ENCODE measurements at regions not wholly inside any gene's neighbourhood (a gene's known extent, or its start where the extent isn't known, plus 50 kb on each side); places are given as distances from the start of the nearest gene placed in this dataset.

GRCh38 chr7:41590986-41591385 is 111.9 kb downstream of the INHBA start:
- Histone ChIP-seq H3K9me3 (ENCODE audit: control insufficient read depth, insufficient read depth, low read length) (no peaks in the 10 kb centered on the region), H3K4me1 (ENCODE audit: control insufficient read depth, insufficient read depth, low read length) (no peaks in the 10 kb centered on the region), H3K27ac (ENCODE audit: low read length) (no peak overlapping the region), H3K27me3 (ENCODE audit: control insufficient read depth, insufficient read depth, low read length) (no peaks in the 10 kb centered on the region), H3K4me3 (ENCODE audit: low read length) (no peak overlapping the region), H3K36me3 (ENCODE audit: control insufficient read depth, insufficient read depth, low read length) (no peaks in the 10 kb centered on the region)
- H3K4me1 Mint-ChIP-seq, result no peaks in the 10 kb centered on the region
- H3K36me3 Mint-ChIP-seq, result peaks cover 9% of the 10 kb centered on the region
- DNase-seq (no peak), ATAC-seq (no peak)
- peaks cover 6 to 12% of the 10 kb centered on the region in 2 donors for H3K9me3 Mint-ChIP-seq
- 20% methylated on average over 1 of the region's 1 CpG for WGBS (ENCODE audit: insufficient coverage)
- no peak overlapping the region for H3K4me3 Mint-ChIP-seq
- no peaks in the 10 kb centered on the region for H3K27me3 Mint-ChIP-seq (ENCODE audit: low read depth in 2 of 2)
- intact Hi-C loops (cut with micrococcal nuclease), result no loop called here
- no peak overlapping the region for H3K27ac Mint-ChIP-seq
- TF ChIP-seq, protein P1, sequence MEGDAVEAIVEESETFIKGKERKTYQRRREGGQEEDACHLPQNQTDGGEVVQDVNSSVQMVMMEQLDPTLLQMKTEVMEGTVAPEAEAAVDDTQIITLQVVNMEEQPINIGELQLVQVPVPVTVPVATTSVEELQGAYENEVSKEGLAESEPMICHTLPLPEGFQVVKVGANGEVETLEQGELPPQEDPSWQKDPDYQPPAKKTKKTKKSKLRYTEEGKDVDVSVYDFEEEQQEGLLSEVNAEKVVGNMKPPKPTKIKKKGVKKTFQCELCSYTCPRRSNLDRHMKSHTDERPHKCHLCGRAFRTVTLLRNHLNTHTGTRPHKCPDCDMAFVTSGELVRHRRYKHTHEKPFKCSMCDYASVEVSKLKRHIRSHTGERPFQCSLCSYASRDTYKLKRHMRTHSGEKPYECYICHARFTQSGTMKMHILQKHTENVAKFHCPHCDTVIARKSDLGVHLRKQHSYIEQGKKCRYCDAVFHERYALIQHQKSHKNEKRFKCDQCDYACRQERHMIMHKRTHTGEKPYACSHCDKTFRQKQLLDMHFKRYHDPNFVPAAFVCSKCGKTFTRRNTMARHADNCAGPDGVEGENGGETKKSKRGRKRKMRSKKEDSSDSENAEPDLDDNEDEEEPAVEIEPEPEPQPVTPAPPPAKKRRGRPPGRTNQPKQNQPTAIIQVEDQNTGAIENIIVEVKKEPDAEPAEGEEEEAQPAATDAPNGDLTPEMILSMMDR (IDR thresholded peaks at IDR 0.05), result no peak

DNA sequence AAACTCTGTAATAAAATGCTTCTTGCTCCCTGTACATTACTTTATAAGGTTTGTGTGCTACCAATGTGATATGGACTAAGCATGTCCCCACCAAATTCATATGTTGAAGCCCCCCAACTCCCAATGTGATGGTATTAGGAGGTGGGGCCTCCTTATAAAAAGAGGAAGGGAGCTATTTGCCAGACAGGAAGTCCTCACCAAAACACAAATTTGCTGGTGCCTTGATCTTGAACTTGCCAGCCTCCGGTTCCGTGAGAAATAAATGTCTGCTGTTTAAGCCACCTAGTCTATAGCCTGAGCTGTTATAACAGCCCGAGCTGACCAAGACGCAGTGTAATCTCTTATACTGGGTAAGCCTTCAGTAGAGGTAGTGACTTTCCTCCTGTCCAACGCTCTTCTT is 114.5 kb downstream of the INHBA start:
- Histone ChIP-seq H3K27ac (ENCODE audit: low read length) (no peak overlapping the region), H3K36me3 (ENCODE audit: control insufficient read depth, insufficient read depth, low read length) (no peaks in the 10 kb centered on the region), H3K9me3 (ENCODE audit: control insufficient read depth, insufficient read depth, low read length) (no peaks in the 10 kb centered on the region), H3K27me3 (ENCODE audit: control insufficient read depth, insufficient read depth, low read length) (no peaks in the 10 kb centered on the region), H3K4me3 (ENCODE audit: low read length) (no peak overlapping the region), H3K4me1 (ENCODE audit: control insufficient read depth, insufficient read depth, low read length) (no peaks in the 10 kb centered on the region)
- DNase-seq, result no peak
- no peak overlapping the region for H3K27ac Mint-ChIP-seq
- H3K36me3 Mint-ChIP-seq, result peaks cover 5% of the 10 kb centered on the region
- peaks cover 6 to 8% of the 10 kb centered on the region in 2 donors for H3K9me3 Mint-ChIP-seq
- no peak for ATAC-seq
- intact Hi-C loops (cut with micrococcal nuclease), result no loop called here
- no peaks in the 10 kb centered on the region for H3K4me1 Mint-ChIP-seq
- no peak overlapping the region for H3K4me3 Mint-ChIP-seq
- TF ChIP-seq, protein P1 (IDR thresholded peaks at IDR 0.05), result no peak
- no peaks in the 10 kb centered on the region for H3K27me3 Mint-ChIP-seq (ENCODE audit: low read depth in 2 of 2)
- WGBS (ENCODE audit: insufficient coverage), result 40% methylated on average over 4 of the region's 5 CpGs

GRCh38 chr7:41586931-41587640 is 115.8 kb downstream of the INHBA start:
- no peaks in the 10 kb centered on the region for H3K36me3 Mint-ChIP-seq
- Histone ChIP-seq H3K4me3 (ENCODE audit: low read length) (no peak overlapping the region), H3K9me3 (ENCODE audit: control insufficient read depth, insufficient read depth, low read length) (no peaks in the 10 kb centered on the region), H3K36me3 (ENCODE audit: control insufficient read depth, insufficient read depth, low read length) (no peaks in the 10 kb centered on the region), H3K27me3 (ENCODE audit: control insufficient read depth, insufficient read depth, low read length) (no peaks in the 10 kb centered on the region), H3K4me1 (ENCODE audit: control insufficient read depth, insufficient read depth, low read length) (no peaks in the 10 kb centered on the region), H3K27ac (ENCODE audit: low read length) (no peak overlapping the region)
- H3K27ac Mint-ChIP-seq, result no peak overlapping the region
- H3K9me3 Mint-ChIP-seq, result peaks cover 6 to 8% of the 10 kb centered on the region in 2 donors
- H3K4me3 Mint-ChIP-seq, result no peak overlapping the region
- DNase-seq (no peak), ATAC-seq (no peak)
- 6% methylated on average over 3 of the region's 3 CpGs for WGBS (ENCODE audit: insufficient coverage)
- TF ChIP-seq, protein P1 (IDR thresholded peaks at IDR 0.05), result no peak
- no peaks in the 10 kb centered on the region for H3K27me3 Mint-ChIP-seq (ENCODE audit: low read depth in 2 of 2)
- H3K4me1 Mint-ChIP-seq, result no peaks in the 10 kb centered on the region
- intact Hi-C loops (cut with micrococcal nuclease), result no loop called here

GRCh38 chr7:41584746-41585145 is 118.1 kb downstream of the INHBA start:
- TF ChIP-seq, protein P1 (IDR thresholded peaks at IDR 0.05), result no peak
- no peaks in the 10 kb centered on the region for H3K36me3 Mint-ChIP-seq
- ATAC-seq (no peak), DNase-seq (no peak)
- no peaks in the 10 kb centered on the region for H3K4me1 ChIP-seq (ENCODE audit: control insufficient read depth, insufficient read depth, low read length)
- no peak overlapping the region for H3K4me3 ChIP-seq (ENCODE audit: low read length)
- H3K9me3 ChIP-seq (ENCODE audit: control insufficient read depth, insufficient read depth, low read length), result no peaks in the 10 kb centered on the region
- H3K27ac Mint-ChIP-seq, result no peak overlapping the region
- H3K4me3 Mint-ChIP-seq, result no peak overlapping the region
- H3K27me3 Mint-ChIP-seq (ENCODE audit: low read depth in 2 of 2), result no peaks in the 10 kb centered on the region
- no peaks in the 10 kb centered on the region for H3K27me3 ChIP-seq (ENCODE audit: control insufficient read depth, insufficient read depth, low read length)
- H3K36me3 ChIP-seq (ENCODE audit: control insufficient read depth, insufficient read depth, low read length), result no peaks in the 10 kb centered on the region
- intact Hi-C loops (cut with micrococcal nuclease), result no loop called here
- no peaks in the 10 kb centered on the region for H3K4me1 Mint-ChIP-seq
- H3K9me3 Mint-ChIP-seq, result peaks cover 2 to 7% of the 10 kb centered on the region in 2 donors
- no peak overlapping the region for H3K27ac ChIP-seq (ENCODE audit: low read length)
- 84% methylated on average over 5 of the region's 5 CpGs for WGBS (ENCODE audit: insufficient coverage)

Measured in natural killer cell (primary cell).